Type B pancreatic cell (in vitro differentiated cells): ENCODE measurements at regions not wholly inside any gene's neighbourhood (a gene's known extent, or its start where the extent isn't known, plus 50 kb on each side); places are given as distances from the start of the nearest gene placed in this dataset.
A peak's percentile ranks its signal among the peaks of the same experiment; 100 is the strongest.

Source experiments
- DNase-seq: peaks from one replicate; pipeline ENCODE4 v3.0.0; 2021; ENCODE audit warnings: mixed read lengths; ENCODE audit not compliant: unreplicated experiment; ENCODE audit errors: extremely low spot score
- H3K27ac Mint-ChIP-seq: 2 replicates; pipeline ENCODE4 v1.8.0; 2021; ENCODE audit warnings: mild to moderate bottlenecking, mixed read lengths
- H3K27me3 Mint-ChIP-seq: 2 replicates; pipeline ENCODE4 v1.8.0; 2021; ENCODE audit warnings: mixed read lengths
- H3K36me3 Mint-ChIP-seq: 2 replicates; pipeline ENCODE4 v1.8.0; 2021; ENCODE audit warnings: mixed read lengths
- H3K4me1 Mint-ChIP-seq: one replicate; pipeline ENCODE4 v1.8.0; 2021; ENCODE audit warnings: mixed read lengths; ENCODE audit not compliant: unreplicated experiment
- H3K4me3 Mint-ChIP-seq: 2 replicates; pipeline ENCODE4 v1.8.0; 2021; ENCODE audit warnings: mild to moderate bottlenecking, mixed read lengths
- H3K9me3 Mint-ChIP-seq: 2 replicates; pipeline ENCODE4 v1.8.0; 2021; ENCODE audit warnings: mixed read lengths
- CTCF ChIP-seq: fragments of 200-600 bp; sonication (generic); conservative IDR thresholded peaks from 2 replicates; pipeline ENCODE4 v1.5.0; 2021; ENCODE audit warnings: antibody characterized with exemption, mild to moderate bottlenecking

GRCh38 chr9:117491491-117491890, 76.6 kb upstream of the ASTN2 start:
- peaks cover 10% of the 10 kb centered on the region for H3K27me3 Mint-ChIP-seq
- H3K4me3 Mint-ChIP-seq, result no peak overlapping the region
- no peak for TF ChIP-seq CTCF
- H3K27ac Mint-ChIP-seq, result no peak overlapping the region
- no peaks in the 10 kb centered on the region for H3K36me3 Mint-ChIP-seq
- DNase-seq, result no peak
- no peaks in the 10 kb centered on the region for H3K9me3 Mint-ChIP-seq
- peaks cover 18% of the 10 kb centered on the region for H3K4me1 Mint-ChIP-seq

- peaks cover 14% of the 10 kb centered on the region for H3K27me3 Mint-ChIP-seq
- no peaks in the 10 kb centered on the region for H3K9me3 Mint-ChIP-seq
- no peaks in the 10 kb centered on the region for H3K36me3 Mint-ChIP-seq
- H3K27ac Mint-ChIP-seq, result no peak overlapping the region
- H3K4me3 Mint-ChIP-seq, result no peak overlapping the region
- peaks cover 18% of the 10 kb centered on the region for H3K4me1 Mint-ChIP-seq
- TF ChIP-seq CTCF, result no peak
- no peak for DNase-seq
These were observed 75.3 kb upstream of the ASTN2 start for GRCh38 chr9:117490199-117490598.

GRCh38 chr9:117488659-117489058, 73.8 kb upstream of the ASTN2 start:
- no peak for DNase-seq
- Mint-ChIP-seq H3K36me3 (no peaks in the 10 kb centered on the region), H3K4me1 (peaks cover 18% of the 10 kb centered on the region), H3K4me3 (no peak overlapping the region), H3K27me3 (peaks cover 18% of the 10 kb centered on the region), H3K9me3 (no peaks in the 10 kb centered on the region), H3K27ac (no peak overlapping the region)
- no peak for TF ChIP-seq CTCF

- Mint-ChIP-seq H3K27ac (peak overlapping the region; percentile 57), H3K9me3 (no peaks in the 10 kb centered on the region), H3K4me1 (peaks cover 18% of the 10 kb centered on the region), H3K27me3 (peaks cover 24% of the 10 kb centered on the region), H3K36me3 (no peaks in the 10 kb centered on the region), H3K4me3 (peak overlapping the region; percentile 63)
- TF ChIP-seq CTCF, result peak; percentile 99
- peak; percentile 84 for DNase-seq
These were observed 72.8 kb upstream of the ASTN2 start for GRCh38 chr9:117487555-117488175.

- DNase-seq, result no peak
These were observed 71.6 kb upstream of the ASTN2 start for GRCh38 chr9:117486426-117486825.

More at GRCh38 chr9:117486426-117486825, 71.6 kb upstream of the ASTN2 start:
- H3K27me3 Mint-ChIP-seq, result peaks cover 24% of the 10 kb centered on the region
- no peak for TF ChIP-seq CTCF
- no peak overlapping the region for H3K4me3 Mint-ChIP-seq
- no peak overlapping the region for H3K27ac Mint-ChIP-seq
- H3K36me3 Mint-ChIP-seq, result no peaks in the 10 kb centered on the region
- H3K9me3 Mint-ChIP-seq, result no peaks in the 10 kb centered on the region
- peaks cover 18% of the 10 kb centered on the region for H3K4me1 Mint-ChIP-seq
